ENCODE measurements at regions not wholly inside any gene's neighbourhood (a gene's known extent, or its start where the extent isn't known, plus 50 kb on each side); places are given as distances from the start of the nearest gene placed in this dataset.
A peak's percentile ranks its signal among the peaks of the same experiment; 100 is the strongest.

DNA sequence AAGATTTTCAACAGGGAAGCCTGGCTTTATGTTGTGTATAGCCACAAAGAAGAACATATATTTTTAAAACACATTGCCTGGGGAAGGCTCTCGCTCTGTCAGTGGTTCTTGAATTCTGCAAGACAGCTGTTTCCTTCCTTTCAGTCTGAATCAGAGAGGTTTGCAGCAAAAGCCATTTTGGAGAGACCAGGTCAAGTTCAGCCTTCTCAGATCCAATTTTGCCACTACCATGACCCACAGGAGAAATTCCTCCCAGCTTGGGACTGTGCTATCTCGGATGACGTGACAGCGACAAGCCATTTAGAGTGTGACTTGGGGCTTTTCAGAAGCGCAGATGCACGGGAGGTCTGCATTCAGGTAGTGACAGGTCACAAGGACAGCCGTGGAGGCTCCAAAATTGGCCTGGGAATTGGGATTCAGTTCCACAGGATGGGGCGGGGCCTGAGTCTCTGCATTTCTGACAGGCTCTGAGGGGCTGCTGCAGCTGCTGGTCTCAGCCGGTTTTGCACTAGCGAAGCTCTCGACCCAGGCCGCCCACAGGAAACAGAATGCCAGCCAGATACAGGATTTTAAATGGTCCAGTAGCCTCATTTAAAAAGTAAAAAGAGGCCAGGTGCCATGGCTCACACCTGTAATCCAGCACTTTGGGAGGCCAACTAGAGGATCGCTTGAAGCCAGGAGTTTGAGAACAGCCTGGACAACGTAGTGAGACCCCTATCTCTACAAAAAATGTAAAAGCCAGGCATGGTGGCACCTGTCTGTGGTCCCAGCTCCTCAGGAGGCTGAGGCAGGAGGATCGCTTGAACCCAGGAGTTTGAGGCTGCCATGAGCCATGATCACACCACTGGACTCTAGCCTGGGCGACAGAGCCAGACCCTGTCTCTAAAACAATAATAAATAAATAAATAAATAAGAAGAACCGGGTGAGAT is 196.6 kb upstream of the CIBAR2 start:
- Histone ChIP-seq H3K27me3 (ENCODE audit: control insufficient read depth in 1 of 2, insufficient read depth in 2 of 2, low read length in 2 of 2) (peaks cover 0 to 3% of the 10 kb centered on the region in 2 donors), H3K4me1 (ENCODE audit: control insufficient read depth in 1 of 2, insufficient read depth in 2 of 2, low read length in 2 of 2) (peaks cover 15 to 23% of the 10 kb centered on the region in 2 donors), H3K9me3 (ENCODE audit: control insufficient read depth in 1 of 2, low read length in 2 of 2) (no peaks in the 10 kb centered on the region), H3K36me3 (ENCODE audit: control insufficient read depth in 1 of 2, insufficient read depth in 2 of 2, low read length in 2 of 2) (no peaks in the 10 kb centered on the region), H3K9ac (ENCODE audit: low read depth in 1 of 2, low read length in 2 of 2) (no peak overlapping the region), H3K27ac (ENCODE audit: low read depth, low read length) (no peak overlapping the region), H3K4me3 (ENCODE audit: low read depth in 1 of 2, low read length in 2 of 2) (no peak overlapping the region)

- no peaks in the 10 kb centered on the region for H3K9me3 ChIP-seq (ENCODE audit: control insufficient read depth in 1 of 2, low read length in 2 of 2)
- H3K27me3 ChIP-seq (ENCODE audit: control insufficient read depth in 1 of 2, insufficient read depth in 2 of 2, low read length in 2 of 2) = peaks cover 0 to 3% of the 10 kb centered on the region in 2 donors
- H3K36me3 ChIP-seq (ENCODE audit: control insufficient read depth in 1 of 2, insufficient read depth in 2 of 2, low read length in 2 of 2) = no peaks in the 10 kb centered on the region
- H3K9ac ChIP-seq (ENCODE audit: low read depth in 1 of 2, low read length in 2 of 2) = no peak overlapping the region
- peak overlapping the region; percentile 48 for H3K27ac ChIP-seq (ENCODE audit: low read depth, low read length)
- no peak overlapping the region for H3K4me3 ChIP-seq (ENCODE audit: low read depth in 1 of 2, low read length in 2 of 2)
- peaks cover 15 to 28% of the 10 kb centered on the region in 2 donors for H3K4me1 ChIP-seq (ENCODE audit: control insufficient read depth in 1 of 2, insufficient read depth in 2 of 2, low read length in 2 of 2)
These were observed 197.7 kb upstream of the CIBAR2 start for GRCh38 chr16:85309656-85310587.

DNA sequence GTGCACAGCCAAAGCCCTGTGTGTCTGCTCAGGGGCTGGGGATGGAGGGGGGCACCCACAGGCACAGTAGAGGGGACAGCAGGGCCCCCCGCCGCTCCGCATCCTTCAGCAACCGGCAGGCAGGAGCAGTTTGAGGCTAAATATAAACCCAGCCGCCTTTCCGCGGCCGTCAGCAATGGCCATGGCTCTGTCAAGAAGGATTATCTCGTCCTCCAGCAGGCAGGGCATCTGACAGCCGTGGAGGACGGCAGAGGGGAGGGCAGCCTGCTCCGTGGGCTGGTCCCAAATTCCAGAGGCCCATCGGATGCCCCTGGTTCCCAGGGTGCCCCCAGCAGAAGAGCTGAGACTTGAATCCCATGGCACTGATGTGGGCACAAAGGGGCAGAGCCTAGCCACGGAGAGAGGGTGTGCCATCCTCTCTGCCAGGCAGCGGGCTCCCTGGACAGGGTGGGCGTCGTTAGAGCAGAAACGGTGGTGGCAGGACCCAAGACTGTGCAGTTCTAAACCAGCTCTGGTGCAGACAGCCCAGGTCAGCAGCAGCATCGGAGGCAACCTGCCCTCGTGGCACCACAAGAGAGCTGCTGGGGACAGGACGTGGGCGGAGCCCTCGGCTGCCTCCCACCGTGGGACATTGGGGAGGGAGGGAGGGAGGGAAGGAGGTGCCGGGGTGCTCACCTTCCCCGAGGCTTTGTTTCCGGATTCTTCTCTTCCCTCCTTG is 198.8 kb upstream of the CIBAR2 start:
- Histone ChIP-seq H3K9me3 (ENCODE audit: control insufficient read depth in 1 of 2, low read length in 2 of 2) (no peaks in the 10 kb centered on the region), H3K36me3 (ENCODE audit: control insufficient read depth in 1 of 2, insufficient read depth in 2 of 2, low read length in 2 of 2) (no peaks in the 10 kb centered on the region), H3K4me1 (ENCODE audit: control insufficient read depth in 1 of 2, insufficient read depth in 2 of 2, low read length in 2 of 2) (peaks cover 12 to 25% of the 10 kb centered on the region in 2 donors), H3K9ac (ENCODE audit: low read depth in 1 of 2, low read length in 2 of 2) (no peak overlapping the region), H3K4me3 (ENCODE audit: low read depth in 1 of 2, low read length in 2 of 2) (no peak overlapping the region), H3K27ac (ENCODE audit: low read depth, low read length) (no peak overlapping the region), H3K27me3 (ENCODE audit: control insufficient read depth in 1 of 2, insufficient read depth in 2 of 2, low read length in 2 of 2) (peaks cover 0 to 3% of the 10 kb centered on the region in 2 donors)

GRCh38 chr16:85311741-85312140 is 199.5 kb upstream of the CIBAR2 start:
- H3K27ac ChIP-seq (ENCODE audit: low read depth, low read length) = no peak overlapping the region
- H3K4me3 ChIP-seq (ENCODE audit: low read depth in 1 of 2, low read length in 2 of 2) = no peak overlapping the region
- H3K27me3 ChIP-seq (ENCODE audit: control insufficient read depth in 1 of 2, insufficient read depth in 2 of 2, low read length in 2 of 2) = peaks cover 0 to 3% of the 10 kb centered on the region in 2 donors
- H3K4me1 ChIP-seq (ENCODE audit: control insufficient read depth in 1 of 2, insufficient read depth in 2 of 2, low read length in 2 of 2) = peaks cover 7 to 22% of the 10 kb centered on the region in 2 donors
- no peaks in the 10 kb centered on the region for H3K36me3 ChIP-seq (ENCODE audit: control insufficient read depth in 1 of 2, insufficient read depth in 2 of 2, low read length in 2 of 2)
- H3K9ac ChIP-seq (ENCODE audit: low read depth in 1 of 2, low read length in 2 of 2) = no peak overlapping the region
- H3K9me3 ChIP-seq (ENCODE audit: control insufficient read depth in 1 of 2, low read length in 2 of 2) = no peaks in the 10 kb centered on the region

GRCh38 chr16:85312174-85312573 is 199.9 kb upstream of the CIBAR2 start:
- H3K27me3 ChIP-seq (ENCODE audit: control insufficient read depth in 1 of 2, insufficient read depth in 2 of 2, low read length in 2 of 2) = peaks cover 0 to 3% of the 10 kb centered on the region in 2 donors
- no peaks in the 10 kb centered on the region for H3K9me3 ChIP-seq (ENCODE audit: control insufficient read depth in 1 of 2, low read length in 2 of 2)
- no peaks in the 10 kb centered on the region for H3K36me3 ChIP-seq (ENCODE audit: control insufficient read depth in 1 of 2, insufficient read depth in 2 of 2, low read length in 2 of 2)
- peaks cover 7 to 20% of the 10 kb centered on the region in 2 donors for H3K4me1 ChIP-seq (ENCODE audit: control insufficient read depth in 1 of 2, insufficient read depth in 2 of 2, low read length in 2 of 2)
- no peak overlapping the region for H3K4me3 ChIP-seq (ENCODE audit: low read depth in 1 of 2, low read length in 2 of 2)
- no peak overlapping the region for H3K27ac ChIP-seq (ENCODE audit: low read depth, low read length)
- no peak overlapping the region for H3K9ac ChIP-seq (ENCODE audit: low read depth in 1 of 2, low read length in 2 of 2)

- Histone ChIP-seq H3K9ac (ENCODE audit: low read depth in 1 of 2, low read length in 2 of 2) (no peak overlapping the region), H3K9me3 (ENCODE audit: control insufficient read depth in 1 of 2, low read length in 2 of 2) (no peaks in the 10 kb centered on the region), H3K4me3 (ENCODE audit: low read depth in 1 of 2, low read length in 2 of 2) (no peak overlapping the region), H3K4me1 (ENCODE audit: control insufficient read depth in 1 of 2, insufficient read depth in 2 of 2, low read length in 2 of 2) (peaks cover 7 to 20% of the 10 kb centered on the region in 2 donors), H3K36me3 (ENCODE audit: control insufficient read depth in 1 of 2, insufficient read depth in 2 of 2, low read length in 2 of 2) (no peaks in the 10 kb centered on the region), H3K27ac (ENCODE audit: low read depth, low read length) (no peak overlapping the region), H3K27me3 (ENCODE audit: control insufficient read depth in 1 of 2, insufficient read depth in 2 of 2, low read length in 2 of 2) (peaks cover 0 to 3% of the 10 kb centered on the region in 2 donors)
These were observed 200.6 kb upstream of the CIBAR2 start for GRCh38 chr16:85312642-85313525.

DNA sequence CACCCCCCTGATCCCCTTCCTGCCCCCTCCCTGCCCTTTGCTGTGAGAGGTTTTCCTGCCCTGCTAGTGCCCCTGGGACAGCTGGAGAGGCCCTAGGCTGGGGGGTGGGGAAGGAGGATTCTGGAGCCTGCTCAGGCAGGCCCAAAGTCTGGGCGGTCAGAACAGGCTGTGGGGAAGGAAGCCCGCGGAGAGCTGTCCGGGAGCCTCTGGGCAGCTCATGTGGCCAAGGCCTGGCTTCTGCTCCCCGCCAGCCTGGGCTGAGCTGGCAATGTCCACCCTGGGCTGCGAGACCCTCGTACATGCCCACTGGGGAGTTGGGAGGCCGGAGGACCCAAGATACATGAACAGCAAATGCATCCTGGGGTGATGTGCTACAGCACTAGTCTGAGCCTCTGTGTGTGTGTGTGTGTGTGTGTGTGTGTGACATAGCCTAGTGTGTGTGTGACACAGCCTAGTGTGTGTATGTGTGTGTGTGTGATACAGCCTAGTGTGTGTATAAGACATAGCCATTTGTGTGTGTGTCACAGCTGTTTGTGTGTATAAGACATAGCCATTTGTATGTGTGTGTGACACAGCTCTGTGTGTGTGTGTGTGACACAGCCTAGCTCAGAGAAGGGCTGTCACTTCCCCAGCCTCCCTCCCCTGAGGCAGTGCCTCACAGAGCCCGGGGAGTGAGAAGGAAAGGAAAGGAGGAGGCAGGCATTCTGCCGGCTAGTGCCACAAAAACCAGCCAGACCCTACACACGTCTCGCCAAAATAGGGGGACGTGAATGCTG is 201.4 kb upstream of the CIBAR2 start:
- H3K4me1 ChIP-seq (ENCODE audit: control insufficient read depth in 1 of 2, insufficient read depth in 2 of 2, low read length in 2 of 2) = peaks cover 7 to 19% of the 10 kb centered on the region in 2 donors

GRCh38 chr16:85314512-85314971 is 202.3 kb upstream of the CIBAR2 start:
- H3K27ac ChIP-seq (ENCODE audit: low read depth, low read length) = no peak overlapping the region
- H3K36me3 ChIP-seq (ENCODE audit: control insufficient read depth in 1 of 2, insufficient read depth in 2 of 2, low read length in 2 of 2) = no peaks in the 10 kb centered on the region
- H3K4me3 ChIP-seq (ENCODE audit: low read depth in 1 of 2, low read length in 2 of 2) = no peak overlapping the region
- H3K9me3 ChIP-seq (ENCODE audit: control insufficient read depth in 1 of 2, low read length in 2 of 2) = no peaks in the 10 kb centered on the region
- H3K27me3 ChIP-seq (ENCODE audit: control insufficient read depth in 1 of 2, insufficient read depth in 2 of 2, low read length in 2 of 2) = peaks cover 0 to 3% of the 10 kb centered on the region in 2 donors
- peaks cover 7 to 14% of the 10 kb centered on the region in 2 donors for H3K4me1 ChIP-seq (ENCODE audit: control insufficient read depth in 1 of 2, insufficient read depth in 2 of 2, low read length in 2 of 2)
- no peak overlapping the region for H3K9ac ChIP-seq (ENCODE audit: low read depth in 1 of 2, low read length in 2 of 2)

More for the DNA sequence above, 201.4 kb upstream of the CIBAR2 start:
- no peak overlapping the region for H3K9ac ChIP-seq (ENCODE audit: low read depth in 1 of 2, low read length in 2 of 2)
- no peaks in the 10 kb centered on the region for H3K36me3 ChIP-seq (ENCODE audit: control insufficient read depth in 1 of 2, insufficient read depth in 2 of 2, low read length in 2 of 2)
- peak overlapping the region; percentile 6 for H3K27ac ChIP-seq (ENCODE audit: low read depth, low read length)
- no peaks in the 10 kb centered on the region for H3K9me3 ChIP-seq (ENCODE audit: control insufficient read depth in 1 of 2, low read length in 2 of 2)
- H3K4me3 ChIP-seq (ENCODE audit: low read depth in 1 of 2, low read length in 2 of 2) = no peak overlapping the region
- peaks cover 0 to 3% of the 10 kb centered on the region in 2 donors for H3K27me3 ChIP-seq (ENCODE audit: control insufficient read depth in 1 of 2, insufficient read depth in 2 of 2, low read length in 2 of 2)

Data from duodenal mucosa (tissue), 2 donors.